GM19468 (cell line): ENCODE measurements at regions not wholly inside any gene's neighbourhood (a gene's known extent, or its start where the extent isn't known, plus 50 kb on each side); places are given as distances from the start of the nearest gene placed in this dataset.
"Not testable (repeated sequence)": the region's sequence is repeated elsewhere in the genome, so short reads cannot be mapped to it uniquely, and the experiment has no call there.

Source experiments
- ATAC-seq: cut with Tn5 transposase; IDR thresholded peaks from one replicate; pipeline ENCODE4 v1.9.1; 2021; ENCODE audit warnings: mild to moderate bottlenecking, moderate library complexity, moderate number of reproducible peaks; ENCODE audit not compliant: unreplicated experiment; ENCODE audit errors: extremely low read depth

GRCh38 chr12:23221926-23222325 is 597.0 kb downstream of the ETNK1 start:
- ATAC-seq: no peak

- no peak for ATAC-seq
Measured at GRCh38 chr12:23222801-23223200, 597.8 kb downstream of the ETNK1 start.

GRCh38 chr12:23228101-23228500 is 603.1 kb downstream of the ETNK1 start:
- no peak for ATAC-seq

GRCh38 chr12:23230899-23231298 is 605.9 kb downstream of the ETNK1 start:
- no peak for ATAC-seq

GRCh38 chr12:23236066-23236780 is 611.3 kb downstream of the ETNK1 start:
- no peak for ATAC-seq

GRCh38 chr12:23236811-23237210 is 611.8 kb downstream of the ETNK1 start:
- ATAC-seq: no peak

- no peak for ATAC-seq
Measured at GRCh38 chr12:23238190-23238589, 613.2 kb downstream of the ETNK1 start.

- no peak for ATAC-seq
Measured at GRCh38 chr12:23238957-23239356, 614.0 kb downstream of the ETNK1 start.

- no peak for ATAC-seq
Measured at GRCh38 chr12:23245186-23245585, 620.2 kb downstream of the ETNK1 start.

- ATAC-seq: no peak
Measured at GRCh38 chr12:23253191-23253590, 628.2 kb downstream of the ETNK1 start.

- ATAC-seq: not testable (repeated sequence)
Measured at GRCh38 chr12:23253910-23254309, 628.9 kb downstream of the ETNK1 start.

- ATAC-seq: no peak
Measured at GRCh38 chr12:23259558-23259957, 634.6 kb downstream of the ETNK1 start.

GRCh38 chr12:23262670-23263069 is 637.7 kb downstream of the ETNK1 start:
- ATAC-seq: no peak

- no peak for ATAC-seq
Measured at GRCh38 chr12:23277831-23278230, 652.9 kb downstream of the ETNK1 start.

GRCh38 chr12:23281295-23281694 is 656.3 kb downstream of the ETNK1 start:
- ATAC-seq: no peak

- no peak for ATAC-seq
Measured at GRCh38 chr12:23282701-23283100, 657.7 kb downstream of the ETNK1 start.

GRCh38 chr12:23285764-23286530 is 661.0 kb downstream of the ETNK1 start:
- ATAC-seq: not testable (repeated sequence)

- no peak for ATAC-seq
Measured at GRCh38 chr12:23290627-23291330, 658.7 kb downstream of the SOX5 start.

- no peak for ATAC-seq
Measured at GRCh38 chr12:23303220-23303619, 646.2 kb downstream of the SOX5 start.

- ATAC-seq: no peak
Measured at GRCh38 chr12:23303821-23304220, 645.6 kb downstream of the SOX5 start.

GRCh38 chr12:23333938-23334337 is 615.5 kb downstream of the SOX5 start:
- no peak for ATAC-seq
